Effector memory CD4-positive, alpha-beta T cell (primary cell): ENCODE measurements at regions not wholly inside any gene's neighbourhood (a gene's known extent, or its start where the extent isn't known, plus 50 kb on each side); places are given as distances from the start of the nearest gene placed in this dataset.

Source experiments
- DNase-seq, 3 donors: peaks; one replicate each; pipeline ENCODE4 v3.0.0-alpha.2; 2020
- H3K27ac ChIP-seq: 2 replicates; pipeline ENCODE4 v1.7.0; 2013; ENCODE audit warnings: mild to moderate bottlenecking, low read length, moderate library complexity; ENCODE audit not compliant: insufficient read depth, poor library complexity, severe bottlenecking
- H3K27me3 ChIP-seq: replicated peaks from 2 replicates; pipeline ENCODE4 v1.7.0; 2013; ENCODE audit warnings: mild to moderate bottlenecking, low read length; ENCODE audit not compliant: insufficient read depth, control insufficient read depth, poor library complexity, severe bottlenecking
- H3K36me3 ChIP-seq: 2 replicates; pipeline ENCODE4 v1.7.0; 2013; ENCODE audit warnings: mild to moderate bottlenecking, low read length, moderate library complexity; ENCODE audit not compliant: control insufficient read depth, insufficient read depth
- H3K4me1 ChIP-seq: 2 replicates; pipeline ENCODE4 v1.7.0; 2013; ENCODE audit warnings: low read length, mild to moderate bottlenecking; ENCODE audit not compliant: control insufficient read depth, insufficient read depth, poor library complexity, severe bottlenecking
- H3K4me3 ChIP-seq: 2 replicates; pipeline ENCODE4 v1.7.0; 2013; ENCODE audit warnings: low read length, low read depth, mild to moderate bottlenecking; ENCODE audit not compliant: insufficient read depth, poor library complexity, severe bottlenecking
- H3K9me3 ChIP-seq: 2 replicates; pipeline ENCODE4 v1.7.0; 2013; ENCODE audit warnings: mild to moderate bottlenecking, low read length, moderate library complexity; ENCODE audit not compliant: control insufficient read depth

DNA sequence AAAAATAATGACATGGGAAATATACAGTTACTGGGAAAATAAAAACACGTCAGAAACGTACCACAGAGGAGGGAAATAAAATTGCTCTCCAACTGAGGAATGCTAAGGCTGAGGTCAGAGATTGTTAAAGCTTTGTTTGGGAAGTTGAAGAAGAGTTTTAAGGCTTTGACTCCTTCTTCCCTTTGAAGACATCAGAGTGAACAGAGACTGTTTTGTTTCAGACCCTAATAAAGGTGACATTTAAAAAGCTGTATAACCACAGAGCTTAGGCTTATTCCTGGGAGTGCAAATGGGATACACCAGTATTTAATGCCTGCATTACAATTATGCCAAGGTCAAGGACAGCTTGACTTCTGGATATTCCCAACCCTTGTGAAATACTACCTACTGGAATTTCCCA lies 102.8 kb downstream of the TRIML1 start:
- Histone ChIP-seq H3K36me3 (no peaks in the 10 kb centered on the region), H3K27ac (no peak overlapping the region), H3K27me3 (no peaks in the 10 kb centered on the region), H3K4me1 (no peaks in the 10 kb centered on the region), H3K9me3 (no peaks in the 10 kb centered on the region), H3K4me3 (no peak overlapping the region)
- no peak for DNase-seq

DNA sequence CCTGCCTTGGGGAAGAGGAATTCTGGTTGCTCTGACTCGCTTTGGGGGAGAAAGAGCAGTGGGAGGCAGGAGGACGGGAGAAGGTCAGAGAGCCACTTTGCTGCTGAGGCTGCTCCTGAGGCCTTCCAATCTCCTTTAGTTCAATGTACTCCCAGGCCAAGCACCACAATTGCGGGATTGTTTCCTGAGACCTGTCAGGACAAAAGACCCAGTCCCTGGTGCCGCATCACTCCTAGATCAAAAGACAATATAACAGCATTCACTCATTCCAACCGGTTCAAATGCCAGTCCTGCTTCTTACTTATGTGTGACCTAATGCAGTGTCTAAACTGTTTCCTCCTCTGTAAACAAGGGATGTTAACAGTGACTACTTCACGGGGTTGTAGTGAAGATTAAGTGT lies 106.4 kb downstream of the TRIML1 start:
- H3K27ac ChIP-seq, result no peak overlapping the region
- H3K4me1 ChIP-seq, result no peaks in the 10 kb centered on the region
- DNase-seq, result no peak
- H3K36me3 ChIP-seq, result no peaks in the 10 kb centered on the region
- no peak overlapping the region for H3K4me3 ChIP-seq
- no peaks in the 10 kb centered on the region for H3K9me3 ChIP-seq
- H3K27me3 ChIP-seq, result no peaks in the 10 kb centered on the region

DNA sequence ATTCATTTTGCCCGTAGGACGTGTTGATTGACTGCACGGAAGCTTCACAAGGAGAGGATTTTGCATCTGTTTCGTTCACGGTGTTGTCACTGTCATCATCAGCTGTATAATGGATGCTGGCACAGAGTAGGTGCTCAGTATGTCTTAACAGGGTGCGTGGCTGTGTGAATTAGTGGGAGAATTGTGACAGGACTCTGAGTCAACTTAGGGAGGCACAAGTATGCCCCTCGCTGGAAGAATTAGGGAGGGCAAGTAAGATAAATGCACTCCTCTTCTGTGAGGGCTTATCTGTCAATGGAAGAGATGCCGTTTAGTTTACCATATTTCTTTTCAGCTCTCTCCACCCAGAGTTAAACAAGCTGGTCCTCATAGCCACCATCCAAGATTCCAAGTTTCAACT lies 107.2 kb downstream of the TRIML1 start:
- H3K36me3 ChIP-seq, result no peaks in the 10 kb centered on the region
- no peaks in the 10 kb centered on the region for H3K9me3 ChIP-seq
- no peaks in the 10 kb centered on the region for H3K27me3 ChIP-seq
- H3K4me3 ChIP-seq, result no peak overlapping the region
- DNase-seq, result no peak
- no peaks in the 10 kb centered on the region for H3K4me1 ChIP-seq
- H3K27ac ChIP-seq, result no peak overlapping the region

DNA sequence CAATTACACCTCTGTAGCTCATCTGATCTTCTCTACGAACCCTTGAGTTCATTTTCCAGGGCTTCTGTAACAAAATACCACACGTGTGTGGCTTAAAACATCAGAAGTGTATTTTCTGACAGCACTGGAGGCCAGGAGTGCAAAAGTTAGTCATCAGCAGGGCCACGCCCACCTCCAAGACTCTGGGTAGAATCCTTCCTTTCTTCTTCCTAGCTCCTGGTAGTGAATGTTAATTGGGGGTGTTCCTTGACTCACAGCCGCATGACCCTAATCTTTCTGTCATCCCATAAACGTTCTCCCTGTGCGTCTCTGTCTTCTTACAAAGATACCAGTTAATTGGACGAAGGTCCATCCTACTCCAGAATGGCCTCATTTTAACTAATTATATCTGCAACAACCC lies 115.0 kb downstream of the TRIML1 start:
- H3K9me3 ChIP-seq, result no peaks in the 10 kb centered on the region
- no peak overlapping the region for H3K27ac ChIP-seq
- no peak overlapping the region for H3K4me3 ChIP-seq
- H3K36me3 ChIP-seq, result no peaks in the 10 kb centered on the region
- H3K27me3 ChIP-seq, result no peaks in the 10 kb centered on the region
- no peaks in the 10 kb centered on the region for H3K4me1 ChIP-seq
- no peak for DNase-seq

DNA sequence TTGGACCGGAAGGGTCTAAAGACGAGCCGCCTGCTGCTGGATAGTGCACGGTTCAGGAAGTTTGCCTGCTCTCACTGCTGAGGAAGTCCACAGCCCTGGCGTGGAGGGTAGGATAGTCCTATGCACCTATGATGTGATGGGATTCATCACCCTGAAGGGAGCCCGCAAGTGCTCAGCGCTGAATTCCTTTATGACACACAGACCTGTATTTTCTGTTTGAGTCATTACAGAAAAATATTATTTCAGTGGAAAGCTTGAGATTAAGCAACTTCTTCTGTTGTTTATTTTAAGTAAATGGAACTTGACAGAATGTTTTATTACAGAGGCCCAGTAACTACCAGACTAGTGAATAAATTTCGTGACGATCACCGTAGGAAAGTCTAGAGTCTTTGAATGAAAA lies 123.2 kb downstream of the TRIML1 start:
- Histone ChIP-seq H3K4me3 (no peak overlapping the region), H3K9me3 (no peaks in the 10 kb centered on the region), H3K27me3 (no peaks in the 10 kb centered on the region), H3K27ac (no peak overlapping the region), H3K4me1 (no peaks in the 10 kb centered on the region), H3K36me3 (no peaks in the 10 kb centered on the region)
- DNase-seq, result no peak

DNA sequence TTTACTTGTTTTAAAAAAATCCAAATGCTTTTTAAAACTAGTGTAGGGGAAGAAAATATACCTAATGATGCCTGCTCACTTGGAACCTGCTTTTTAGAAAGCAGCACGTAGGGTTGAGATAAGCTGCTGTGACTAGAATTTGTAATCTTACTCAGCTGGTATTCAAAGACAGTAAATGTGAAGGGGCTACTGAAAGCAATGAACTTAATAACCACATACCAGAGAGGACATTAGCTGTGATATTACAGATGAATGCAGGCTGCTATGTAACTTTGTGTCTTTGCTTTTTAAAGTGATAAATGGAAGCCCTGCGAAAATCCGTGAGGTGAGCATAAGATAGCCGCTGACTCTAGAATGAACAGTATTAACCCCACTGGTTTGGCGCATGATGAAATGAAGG lies 124.1 kb downstream of the TRIML1 start:
- Histone ChIP-seq H3K4me1 (no peaks in the 10 kb centered on the region), H3K9me3 (no peaks in the 10 kb centered on the region), H3K27ac (no peak overlapping the region), H3K4me3 (no peak overlapping the region), H3K27me3 (no peaks in the 10 kb centered on the region), H3K36me3 (no peaks in the 10 kb centered on the region)
- DNase-seq, result no peak

DNA sequence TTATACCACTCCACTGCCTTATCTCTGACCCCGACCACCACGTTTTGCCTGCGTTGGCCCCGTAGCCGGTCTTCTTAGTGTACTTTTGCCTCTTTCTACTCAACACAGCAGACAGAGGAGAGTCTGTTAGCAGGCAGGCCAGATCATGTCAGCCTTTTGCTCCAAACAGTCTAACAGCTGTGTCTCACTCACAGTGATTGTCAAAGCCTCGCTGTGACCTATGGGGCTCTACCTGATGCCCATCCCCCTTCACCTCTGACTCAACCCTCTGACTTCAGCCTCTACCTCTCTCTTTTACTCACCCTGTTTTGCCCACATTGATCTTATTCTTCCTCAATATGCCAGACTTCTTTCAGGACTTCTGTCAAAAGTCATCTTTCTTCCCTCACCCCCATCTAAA lies 127.1 kb downstream of the TRIML1 start:
- no peaks in the 10 kb centered on the region for H3K9me3 ChIP-seq
- H3K4me3 ChIP-seq, result no peak overlapping the region
- H3K27me3 ChIP-seq, result no peaks in the 10 kb centered on the region
- DNase-seq, result no peak
- H3K27ac ChIP-seq, result no peak overlapping the region
- H3K36me3 ChIP-seq, result no peaks in the 10 kb centered on the region
- no peaks in the 10 kb centered on the region for H3K4me1 ChIP-seq

DNA sequence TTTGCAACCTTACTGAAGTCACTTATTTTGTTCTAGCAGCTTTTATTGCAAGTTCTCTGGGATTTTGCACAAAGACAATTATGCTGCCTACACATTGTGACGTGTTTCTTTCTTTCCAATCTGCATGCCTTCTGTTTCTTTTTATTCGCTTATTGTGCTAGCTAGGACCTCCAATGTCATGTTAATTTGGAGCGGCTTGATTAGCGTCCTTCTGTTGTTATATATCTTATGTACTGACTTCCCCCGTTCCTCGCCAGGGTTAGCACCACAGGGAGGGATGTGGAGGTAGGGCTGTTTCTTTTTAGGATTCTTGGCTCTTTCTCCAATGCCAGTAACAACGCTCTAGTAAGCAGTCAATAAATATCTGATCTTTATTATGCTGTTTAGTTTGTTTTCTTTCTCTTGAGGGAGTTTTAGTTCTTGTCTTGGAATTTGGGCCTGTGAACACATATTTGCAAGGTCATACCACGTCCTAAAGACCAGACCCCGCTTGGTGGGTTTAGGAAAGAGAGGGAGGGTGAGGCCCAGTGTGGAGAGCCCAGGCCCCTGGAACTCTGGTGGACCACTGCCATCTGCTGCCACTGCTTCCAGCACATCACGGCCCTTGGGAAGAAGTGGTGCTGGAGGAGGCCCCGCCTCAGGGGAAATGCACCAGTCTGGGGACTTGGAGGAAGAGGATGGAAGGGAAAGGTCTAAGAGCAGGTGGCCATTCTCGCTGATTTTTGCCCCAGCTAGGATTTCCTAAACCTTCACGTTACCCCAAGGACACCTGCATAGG lies 129.1 kb downstream of the TRIML1 start:
- no peak for DNase-seq
- H3K36me3 ChIP-seq, result no peaks in the 10 kb centered on the region
- H3K27me3 ChIP-seq, result no peaks in the 10 kb centered on the region
- no peak overlapping the region for H3K27ac ChIP-seq
- H3K9me3 ChIP-seq, result no peaks in the 10 kb centered on the region
- H3K4me3 ChIP-seq, result no peak overlapping the region
- no peaks in the 10 kb centered on the region for H3K4me1 ChIP-seq

DNA sequence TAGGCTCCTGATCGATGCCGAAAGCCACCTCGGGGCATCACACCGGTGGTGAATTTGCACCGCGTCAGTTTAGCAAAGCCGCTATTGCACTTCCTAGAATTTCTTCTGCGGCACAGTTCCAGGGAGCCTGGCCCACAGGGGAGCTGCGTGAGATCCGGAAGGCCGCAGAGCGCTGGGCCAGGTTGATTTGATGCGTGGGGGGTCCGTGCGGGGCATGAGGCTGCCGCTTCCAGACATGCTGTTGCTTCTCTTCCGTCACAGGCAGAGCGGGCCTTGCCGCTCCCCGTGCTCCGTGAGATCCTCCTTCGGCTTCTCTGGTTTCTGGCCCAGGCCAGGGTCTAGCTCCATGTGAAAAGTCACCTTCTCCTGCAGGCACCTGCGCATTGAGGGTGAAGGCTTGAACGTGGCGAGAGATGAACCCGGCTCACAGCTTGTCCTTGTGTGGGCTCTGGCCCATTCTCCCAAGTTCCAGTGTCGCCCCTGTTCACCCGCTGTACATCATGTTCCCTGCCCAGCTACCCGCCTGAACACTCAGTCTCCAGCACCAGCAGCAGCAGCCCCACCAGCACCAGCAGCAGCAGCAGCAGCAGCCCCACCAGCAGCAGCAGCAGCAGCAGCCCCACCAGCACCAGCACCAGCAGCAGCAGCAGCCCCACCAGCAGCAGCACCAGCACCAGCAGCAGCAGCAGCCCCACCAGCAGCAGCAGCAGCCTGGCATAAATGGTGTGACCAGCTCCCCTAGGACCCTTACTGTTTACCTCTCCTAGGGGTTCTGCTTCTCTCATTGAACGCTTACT lies 131.2 kb downstream of the TRIML1 start:
- H3K4me3 ChIP-seq, result no peak overlapping the region

DNA sequence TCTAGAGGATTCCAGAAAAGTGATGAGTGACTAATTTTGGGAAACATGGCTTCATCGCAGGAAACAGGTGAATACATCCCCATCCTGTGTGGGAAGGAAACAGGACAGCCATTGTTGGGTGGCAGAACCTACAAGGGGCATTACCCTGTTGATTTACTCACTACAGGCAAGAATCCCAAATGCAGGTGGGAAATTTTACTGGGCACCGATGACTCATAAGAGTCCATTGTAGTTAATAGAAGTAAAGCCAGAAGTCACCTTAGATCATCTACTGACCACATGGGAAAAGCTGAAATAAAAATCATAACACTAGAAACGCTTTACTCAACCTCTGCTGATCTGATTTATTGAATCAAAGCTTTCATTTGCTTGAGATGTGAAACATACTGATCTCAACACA lies 136.4 kb downstream of the TRIML1 start:
- DNase-seq, result no peak
- Histone ChIP-seq H3K4me1 (no peaks in the 10 kb centered on the region), H3K27ac (no peak overlapping the region), H3K27me3 (no peaks in the 10 kb centered on the region), H3K9me3 (no peaks in the 10 kb centered on the region), H3K4me3 (no peak overlapping the region), H3K36me3 (no peaks in the 10 kb centered on the region)

More for the DNA sequence above, 131.2 kb downstream of the TRIML1 start:
- Histone ChIP-seq H3K36me3 (no peaks in the 10 kb centered on the region), H3K27ac (no peak overlapping the region), H3K27me3 (no peaks in the 10 kb centered on the region), H3K9me3 (no peaks in the 10 kb centered on the region), H3K4me1 (no peaks in the 10 kb centered on the region)
- no peak for DNase-seq
